Hepatocyte (in vitro differentiated cells): ENCODE measurements at regions not wholly inside any gene's neighbourhood (a gene's known extent, or its start where the extent isn't known, plus 50 kb on each side); places are given as distances from the start of the nearest gene placed in this dataset.

ENCODE experiments used
- DNase-seq: peaks from one replicate; pipeline ENCODE4 v3.0.0-alpha.2; 2016; ENCODE audit warnings: low spot score
- H2AFZ ChIP-seq: fragments of 200-600 bp; sonication (generic); 2 replicates; pipeline ENCODE4 v1.6.0; 2016; ENCODE audit warnings: antibody characterized with exemption, mild to moderate bottlenecking
- H3K27ac ChIP-seq: fragments of 200-600 bp; sonication (generic); 2 replicates; pipeline ENCODE4 v1.5.1; 2016; ENCODE audit warnings: mild to moderate bottlenecking
- H3K27me3 ChIP-seq: fragments of 200-600 bp; sonication (generic); 2 replicates; pipeline ENCODE4 v1.6.1; 2016
- H3K36me3 ChIP-seq: fragments of 200-600 bp; sonication (generic); replicated peaks from 2 replicates; pipeline ENCODE4 v1.5.1; 2016; ENCODE audit warnings: low read depth; ENCODE audit not compliant: insufficient read depth
- H3K4me1 ChIP-seq: fragments of 200-600 bp; sonication (generic); 2 replicates; pipeline ENCODE4 v1.5.1; 2016; ENCODE audit warnings: mild to moderate bottlenecking, moderate library complexity; ENCODE audit not compliant: insufficient read depth
- H3K4me2 ChIP-seq: fragments of 200-600 bp; sonication (generic); 2 replicates; pipeline ENCODE4 v1.6.0; 2016
- H3K4me3 ChIP-seq: fragments of 200-600 bp; sonication (generic); 2 replicates; pipeline ENCODE4 v1.5.1; 2016; ENCODE audit warnings: mild to moderate bottlenecking
- H3K79me2 ChIP-seq: fragments of 200-600 bp; sonication (generic); 2 replicates; pipeline ENCODE4 v1.6.0; 2017; ENCODE audit warnings: mild to moderate bottlenecking
- H3K9me2 ChIP-seq: fragments of 200-600 bp; sonication (generic); replicated peaks from 2 replicates; pipeline ENCODE4 v1.6.0; 2017; ENCODE audit warnings: mild to moderate bottlenecking; ENCODE audit not compliant: insufficient read depth
- H3K9me3 ChIP-seq: fragments of 200-600 bp; sonication (generic); 2 replicates; pipeline ENCODE4 v1.5.1; 2016; ENCODE audit warnings: low read depth, mild to moderate bottlenecking
- H4K20me1 ChIP-seq: fragments of 200-600 bp; sonication (generic); 2 replicates; pipeline ENCODE4 v1.6.0; 2016; ENCODE audit warnings: mild to moderate bottlenecking; ENCODE audit not compliant: insufficient read depth, poor library complexity, severe bottlenecking
- EZH2 ChIP-seq: fragments of 200-600 bp; sonication (generic); IDR thresholded peaks from 2 replicates; pipeline ENCODE4 v1.6.1; 2016; ENCODE audit warnings: antibody characterized with exemption, mild to moderate bottlenecking, borderline replicate concordance
- EZH2phosphoT487 ChIP-seq: fragments of 200-600 bp; sonication (generic); IDR thresholded peaks from one replicate; pipeline ENCODE4 v1.6.1; 2018; ENCODE audit warnings: antibody characterized with exemption, mild to moderate bottlenecking, low read depth, moderate library complexity; ENCODE audit not compliant: unreplicated experiment, severe bottlenecking
- WGBS: methylation state at CpG from one replicate; pipeline ENCODE4 v1.1.6; 2016; ENCODE audit warnings: low lambda C conversion rate; ENCODE audit errors: missing lambda C conversion rate; 5-methylcytosine and 5-hydroxymethylcytosine counted together
- TF ChIP-seq, protein P1 (sequence below): fragments of 200-600 bp; sonication (generic); IDR thresholded peaks from 2 replicates; pipeline ENCODE4 v1.5.1; 2016; ENCODE audit warnings: antibody characterized with exemption, mild to moderate bottlenecking; ENCODE audit not compliant: poor library complexity

GRCh38 chr20:63125838-63126601 lies 89.9 kb downstream of the YTHDF1 start:
- Histone ChIP-seq H3K27ac (no peak overlapping the region), H3K27me3 (peaks cover 24% of the 10 kb centered on the region), H3K4me1 (no peaks in the 10 kb centered on the region), H3K4me3 (no peak overlapping the region), H2AFZ (no peak overlapping the region), H3K36me3 (no peaks in the 10 kb centered on the region), H4K20me1 (no peaks in the 10 kb centered on the region), H3K9me3 (no peaks in the 10 kb centered on the region), H3K9me2 (no peaks in the 10 kb centered on the region), H3K4me2 (no peak overlapping the region), H3K79me2 (no peaks in the 10 kb centered on the region)
- no peak for DNase-seq
- 79% methylated on average over 18 of the region's 19 CpGs for WGBS
- TF ChIP-seq, protein P1, sequence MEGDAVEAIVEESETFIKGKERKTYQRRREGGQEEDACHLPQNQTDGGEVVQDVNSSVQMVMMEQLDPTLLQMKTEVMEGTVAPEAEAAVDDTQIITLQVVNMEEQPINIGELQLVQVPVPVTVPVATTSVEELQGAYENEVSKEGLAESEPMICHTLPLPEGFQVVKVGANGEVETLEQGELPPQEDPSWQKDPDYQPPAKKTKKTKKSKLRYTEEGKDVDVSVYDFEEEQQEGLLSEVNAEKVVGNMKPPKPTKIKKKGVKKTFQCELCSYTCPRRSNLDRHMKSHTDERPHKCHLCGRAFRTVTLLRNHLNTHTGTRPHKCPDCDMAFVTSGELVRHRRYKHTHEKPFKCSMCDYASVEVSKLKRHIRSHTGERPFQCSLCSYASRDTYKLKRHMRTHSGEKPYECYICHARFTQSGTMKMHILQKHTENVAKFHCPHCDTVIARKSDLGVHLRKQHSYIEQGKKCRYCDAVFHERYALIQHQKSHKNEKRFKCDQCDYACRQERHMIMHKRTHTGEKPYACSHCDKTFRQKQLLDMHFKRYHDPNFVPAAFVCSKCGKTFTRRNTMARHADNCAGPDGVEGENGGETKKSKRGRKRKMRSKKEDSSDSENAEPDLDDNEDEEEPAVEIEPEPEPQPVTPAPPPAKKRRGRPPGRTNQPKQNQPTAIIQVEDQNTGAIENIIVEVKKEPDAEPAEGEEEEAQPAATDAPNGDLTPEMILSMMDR = no peak
- no peak for TF ChIP-seq EZH2phosphoT487
- TF ChIP-seq EZH2 = no peak

GRCh38 chr20:63125581-63125837 lies 90.4 kb downstream of the YTHDF1 start:
- no peak overlapping the region for H2AFZ ChIP-seq
- no peaks in the 10 kb centered on the region for H3K9me3 ChIP-seq
- WGBS = 69% methylated on average over 5 of the region's 5 CpGs
- no peaks in the 10 kb centered on the region for H3K36me3 ChIP-seq
- TF ChIP-seq EZH2 (no peak), EZH2phosphoT487 (no peak)
- TF ChIP-seq, protein P1 = no peak
- H4K20me1 ChIP-seq = no peaks in the 10 kb centered on the region
- H3K4me2 ChIP-seq = no peak overlapping the region
- no peak overlapping the region for H3K4me3 ChIP-seq
- no peaks in the 10 kb centered on the region for H3K79me2 ChIP-seq
- H3K27me3 ChIP-seq = peaks cover 18% of the 10 kb centered on the region
- no peak overlapping the region for H3K27ac ChIP-seq
- H3K4me1 ChIP-seq = no peaks in the 10 kb centered on the region
- no peak for DNase-seq
- no peaks in the 10 kb centered on the region for H3K9me2 ChIP-seq

DNA sequence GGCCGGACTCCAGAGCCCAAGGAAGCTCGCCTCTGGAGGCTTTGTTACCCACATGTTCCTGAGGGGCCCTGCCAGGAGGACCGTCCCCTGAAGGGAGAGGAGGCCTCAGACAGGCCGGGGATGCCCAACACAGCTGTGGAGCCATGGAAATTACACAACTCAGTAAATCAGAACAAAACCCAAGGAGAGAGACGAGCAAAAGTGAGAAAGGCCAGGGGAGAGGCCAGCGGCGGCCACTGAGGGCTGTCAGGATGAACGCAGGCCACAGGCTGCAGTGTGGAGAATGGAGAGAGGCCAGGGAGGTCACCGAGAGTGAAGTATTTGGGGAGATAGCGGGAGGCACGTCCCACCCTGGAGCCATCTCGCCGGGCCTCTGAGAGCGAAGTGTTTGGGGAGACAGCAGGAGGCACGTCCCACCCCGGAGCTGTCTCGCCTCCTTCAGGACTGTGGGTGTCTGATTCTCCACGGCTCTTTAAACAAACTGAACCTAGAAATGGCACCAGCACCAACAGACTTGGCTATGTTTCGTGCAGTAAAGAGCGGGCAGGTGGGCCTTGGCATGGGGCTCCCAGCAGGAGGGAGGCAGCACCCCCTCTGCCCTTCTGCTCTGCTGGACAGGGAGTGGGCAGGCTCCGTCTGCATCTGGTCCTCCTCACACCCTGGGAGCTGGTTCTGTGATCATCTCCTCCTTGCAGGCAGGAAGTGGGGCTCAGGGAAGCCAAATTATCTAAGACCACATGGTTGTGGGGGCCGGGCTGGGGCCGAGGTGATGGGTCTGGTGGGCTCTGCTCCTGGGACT lies 91.0 kb downstream of the YTHDF1 start:
- H3K79me2 ChIP-seq = no peaks in the 10 kb centered on the region
- H3K36me3 ChIP-seq = no peaks in the 10 kb centered on the region
- H2AFZ ChIP-seq = no peak overlapping the region
- no peak overlapping the region for H3K27ac ChIP-seq
- H4K20me1 ChIP-seq = no peaks in the 10 kb centered on the region
- H3K4me3 ChIP-seq = no peak overlapping the region
- H3K4me2 ChIP-seq = no peak overlapping the region
- H3K9me3 ChIP-seq = no peaks in the 10 kb centered on the region
- TF ChIP-seq EZH2phosphoT487 = no peak
- no peak for TF ChIP-seq EZH2
- TF ChIP-seq, protein P1 = no peak
- H3K27me3 ChIP-seq = peaks cover 15% of the 10 kb centered on the region
- WGBS = 80% methylated on average over 22 of the region's 23 CpGs
- H3K4me1 ChIP-seq = no peaks in the 10 kb centered on the region
- no peak for DNase-seq
- H3K9me2 ChIP-seq = no peaks in the 10 kb centered on the region
